HG02852 (cell line): ENCODE measurements at regions not wholly inside any gene's neighbourhood (a gene's known extent, or its start where the extent isn't known, plus 50 kb on each side); places are given as distances from the start of the nearest gene placed in this dataset.
A peak's percentile ranks its signal among the peaks of the same experiment; 100 is the strongest.

Source experiments
- ATAC-seq: cut with Tn5 transposase; IDR thresholded peaks from one replicate; pipeline ENCODE4 v1.9.1; 2021; ENCODE audit warnings: mild to moderate bottlenecking, moderate library complexity; ENCODE audit not compliant: unreplicated experiment

GRCh38 chr15:31239409-31239808, 87.2 kb upstream of the KLF13 start:
- no peak for ATAC-seq

GRCh38 chr15:31241888-31242522, 84.6 kb upstream of the KLF13 start:
- no peak for ATAC-seq

- ATAC-seq = no peak
These were observed 82.7 kb upstream of the KLF13 start for GRCh38 chr15:31243895-31244294.

GRCh38 chr15:31245135-31245689, 81.4 kb upstream of the KLF13 start:
- ATAC-seq = peak; percentile 59

- no peak for ATAC-seq
These were observed 80.9 kb upstream of the KLF13 start for GRCh38 chr15:31245756-31246155.

- ATAC-seq = no peak
These were observed 79.2 kb upstream of the KLF13 start for GRCh38 chr15:31247404-31247803.

- no peak for ATAC-seq
These were observed 78.4 kb upstream of the KLF13 start for GRCh38 chr15:31248263-31248662.

GRCh38 chr15:31248951-31249350, 77.7 kb upstream of the KLF13 start:
- ATAC-seq = no peak

GRCh38 chr15:31250033-31250432, 76.6 kb upstream of the KLF13 start:
- ATAC-seq = no peak

GRCh38 chr15:31251165-31251564, 75.5 kb upstream of the KLF13 start:
- no peak for ATAC-seq

GRCh38 chr15:31252171-31252785, 74.4 kb upstream of the KLF13 start:
- ATAC-seq = no peak

GRCh38 chr15:31254431-31255175, 72.0 kb upstream of the KLF13 start:
- ATAC-seq = no peak

GRCh38 chr15:31255176-31255510, 71.5 kb upstream of the KLF13 start:
- ATAC-seq = no peak

- peak; percentile 76 for ATAC-seq
These were observed 70.8 kb upstream of the KLF13 start for GRCh38 chr15:31255732-31256377.

- ATAC-seq = peak; percentile 5
These were observed 70.0 kb upstream of the KLF13 start for GRCh38 chr15:31256378-31257265.

GRCh38 chr15:31257286-31257685, 69.3 kb upstream of the KLF13 start:
- ATAC-seq = no peak

GRCh38 chr15:31258260-31258659, 68.4 kb upstream of the KLF13 start:
- no peak for ATAC-seq

GRCh38 chr15:31259562-31260252, 66.9 kb upstream of the KLF13 start:
- ATAC-seq = no peak

GRCh38 chr15:31260646-31261265, 65.9 kb upstream of the KLF13 start:
- ATAC-seq = no peak
